GM21528 (cell line): ENCODE measurements at regions not wholly inside any gene's neighbourhood (a gene's known extent, or its start where the extent isn't known, plus 50 kb on each side); places are given as distances from the start of the nearest gene placed in this dataset.
"Not testable (repeated sequence)": the region's sequence is repeated elsewhere in the genome, so short reads cannot be mapped to it uniquely, and the experiment has no call there.

ENCODE experiments used
- ATAC-seq: cut with Tn5 transposase; IDR thresholded peaks from one replicate; pipeline ENCODE4 v1.9.1; 2021; ENCODE audit warnings: mild to moderate bottlenecking, moderate library complexity; ENCODE audit not compliant: unreplicated experiment, low FRiP score

DNA sequence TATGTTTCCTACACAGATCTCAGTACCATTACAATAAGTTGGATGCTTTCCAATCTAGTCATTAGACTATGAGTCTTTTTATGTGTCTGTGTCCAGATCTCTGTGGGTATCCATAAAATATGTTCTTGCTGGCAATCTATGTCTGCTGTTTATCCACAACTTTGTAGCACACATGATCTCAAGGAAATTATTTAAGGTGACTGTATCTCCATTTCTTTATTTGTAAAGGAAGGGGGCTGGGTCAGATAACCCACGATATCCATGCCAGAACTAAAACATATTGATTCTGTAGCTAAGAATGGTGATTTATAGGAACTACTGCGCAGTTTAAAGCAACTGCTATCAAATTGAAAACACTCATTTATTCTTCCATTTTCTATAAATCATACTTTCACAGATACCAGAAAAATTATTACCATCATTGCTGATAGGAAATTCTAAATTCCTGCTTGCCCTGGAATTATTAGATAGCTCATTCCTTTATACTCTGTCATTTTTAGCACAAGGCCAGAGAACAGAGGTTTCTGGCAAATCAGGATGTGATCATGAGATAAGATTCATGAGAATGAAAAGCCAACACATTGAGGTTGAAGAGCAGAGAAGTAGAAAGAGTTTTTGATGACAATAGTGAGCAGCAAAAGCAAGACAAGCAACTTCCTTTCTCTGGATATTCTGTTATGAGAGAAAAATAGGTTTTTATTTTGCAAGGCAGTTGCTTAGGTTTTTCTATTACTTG is 851.4 kb upstream of the CITED2 start:
- no peak for ATAC-seq

DNA sequence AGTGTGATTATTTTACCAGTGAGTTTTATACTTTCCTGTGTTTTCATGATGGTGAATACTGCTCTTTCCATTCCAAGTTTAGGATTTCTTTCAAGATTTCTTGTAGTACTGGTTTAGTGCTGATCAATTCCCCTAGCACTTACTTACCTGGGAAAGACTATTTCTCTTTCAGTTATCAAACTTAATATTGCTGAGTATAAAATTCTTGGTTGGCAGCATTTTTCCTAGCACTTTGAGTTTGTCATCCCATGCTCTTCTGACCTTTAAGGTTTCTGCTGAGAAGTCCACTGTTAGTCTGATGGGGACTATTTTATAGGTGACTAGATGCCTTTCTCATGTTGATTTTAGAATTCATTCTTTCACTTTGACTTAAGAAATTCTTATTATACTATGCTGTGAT is 842.8 kb upstream of the CITED2 start:
- ATAC-seq = no peak

DNA sequence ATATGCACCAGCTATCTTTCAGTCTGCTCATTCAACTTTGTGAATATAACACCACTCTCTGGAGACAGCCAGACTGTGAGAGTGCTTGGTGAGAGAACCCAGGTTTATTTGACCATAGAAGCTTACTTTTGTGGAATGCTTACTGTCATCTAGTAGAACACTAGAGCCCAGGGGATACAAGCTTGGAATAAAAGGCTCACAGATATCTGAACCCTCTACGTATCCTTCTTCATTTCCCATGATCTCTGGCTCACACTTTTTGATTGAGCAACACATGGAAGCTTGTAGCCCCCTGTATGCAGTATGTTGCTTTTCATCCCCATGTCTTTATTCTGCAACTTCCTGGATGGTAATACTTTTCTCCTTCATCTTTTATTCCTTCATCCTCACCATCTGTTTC is 835.3 kb upstream of the CITED2 start:
- ATAC-seq = no peak

GRCh38 chr6:140208286-140208685 is 833.8 kb upstream of the CITED2 start:
- no peak for ATAC-seq

DNA sequence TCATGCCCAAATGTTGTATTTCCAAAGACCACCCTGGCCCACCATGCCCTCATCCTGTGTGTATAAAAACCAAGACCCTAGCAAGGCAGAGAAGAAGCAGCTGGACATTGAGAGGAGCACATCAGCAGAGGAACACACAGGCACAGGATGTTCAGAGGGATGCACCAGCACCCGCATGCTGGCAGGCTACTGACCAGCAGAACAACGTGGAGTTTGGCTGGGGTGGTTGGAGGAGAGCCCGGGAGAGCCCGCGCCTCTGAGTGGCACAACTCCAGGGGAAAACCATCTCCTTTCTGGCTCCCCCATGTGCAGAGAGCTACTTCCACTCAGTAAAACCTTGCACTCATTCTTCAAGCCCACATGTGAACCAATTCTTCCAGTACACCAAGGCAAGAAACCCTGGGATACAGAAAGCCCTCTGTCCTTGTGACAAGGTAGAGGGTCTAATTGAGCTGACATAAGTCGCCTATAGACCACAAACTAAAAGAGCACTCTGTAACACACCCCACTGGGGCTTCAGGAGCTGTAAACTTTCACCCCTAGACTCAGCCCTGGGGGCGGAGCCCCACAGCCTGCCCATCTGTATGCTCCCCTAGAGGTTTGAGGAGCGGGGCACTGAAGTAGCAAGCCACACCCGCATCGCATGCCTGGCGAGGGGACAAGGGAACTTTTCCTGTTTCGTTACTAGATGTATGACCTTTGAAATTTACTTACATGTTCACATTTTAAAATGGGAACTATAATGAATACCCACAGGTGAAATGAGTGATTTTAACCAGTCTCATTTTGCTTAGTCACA is 831.5 kb upstream of the CITED2 start:
- no peak for ATAC-seq

GRCh38 chr6:140204154-140204553 is 829.7 kb upstream of the CITED2 start:
- ATAC-seq = no peak

- no peak for ATAC-seq
Observed at GRCh38 chr6:140203661-140204147, 829.3 kb upstream of the CITED2 start.

DNA sequence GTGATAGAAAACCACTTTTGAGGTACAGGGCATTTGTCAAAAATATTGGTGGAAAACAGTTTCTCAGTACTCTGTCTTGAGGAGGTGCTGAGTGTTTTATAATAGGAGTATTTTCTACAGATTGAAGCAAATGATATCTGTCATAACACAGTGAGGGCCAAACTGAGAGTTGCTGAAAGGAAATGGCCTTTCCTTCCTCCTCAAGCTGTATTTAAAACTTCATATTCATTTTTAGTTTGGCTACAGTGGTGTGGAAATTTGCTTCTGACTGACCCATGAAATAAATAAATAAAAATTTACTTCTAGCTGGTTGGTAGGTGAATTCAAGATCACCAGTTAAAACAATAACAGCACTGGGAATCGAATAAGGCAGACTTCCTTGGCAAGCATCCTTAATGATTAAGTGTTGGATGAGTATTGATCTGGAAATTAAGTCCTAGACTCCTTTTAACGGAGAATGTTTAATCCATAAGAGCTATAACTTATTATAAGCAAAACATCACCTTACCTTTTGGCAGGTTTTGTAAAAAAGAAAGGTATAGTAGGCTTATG is 828.6 kb upstream of the CITED2 start:
- ATAC-seq = no peak

GRCh38 chr6:140201787-140202458 is 827.5 kb upstream of the CITED2 start:
- ATAC-seq = no peak

- no peak for ATAC-seq
Observed at GRCh38 chr6:140193269-140193668, 818.8 kb upstream of the CITED2 start.

DNA sequence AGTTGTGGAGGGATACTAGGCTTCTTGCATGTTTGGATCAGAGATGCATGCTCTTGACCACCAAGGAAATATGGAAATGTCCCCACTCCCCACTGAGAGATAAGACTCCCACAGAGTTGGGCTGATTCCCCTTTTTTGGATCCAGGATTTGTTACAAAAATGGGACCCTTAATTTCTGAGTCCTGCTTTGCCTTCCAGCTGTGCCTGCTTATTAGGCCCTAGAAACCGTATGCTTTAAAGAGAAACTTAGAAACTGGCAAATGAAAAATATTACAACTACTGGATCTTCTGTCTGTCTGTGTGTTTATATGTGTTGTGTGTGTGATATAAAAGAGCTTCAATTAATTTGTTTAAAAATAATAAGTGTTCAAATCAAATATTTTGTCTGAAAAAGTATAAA is 817.6 kb upstream of the CITED2 start:
- ATAC-seq = no peak

DNA sequence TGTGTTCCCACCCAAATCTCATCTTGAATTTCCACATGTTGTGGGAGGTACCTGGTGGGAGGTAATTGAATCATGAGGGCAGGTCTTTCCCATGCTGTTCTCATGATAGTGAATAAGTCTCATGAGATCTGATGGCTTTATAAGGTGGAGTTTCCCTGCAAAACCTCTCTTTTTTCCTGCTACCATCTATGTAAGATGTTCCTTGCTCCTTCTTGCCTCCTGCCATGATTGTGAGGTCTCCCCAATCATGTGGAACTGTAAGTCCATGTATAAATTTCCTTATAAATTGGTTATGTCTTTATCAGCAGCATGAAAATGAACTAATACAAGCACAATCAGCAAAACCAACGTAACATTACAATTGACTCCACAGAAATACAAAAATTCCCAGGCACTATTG is 814.8 kb upstream of the CITED2 start:
- ATAC-seq = not testable (repeated sequence)

GRCh38 chr6:140185991-140186390 is 811.5 kb upstream of the CITED2 start:
- ATAC-seq = no peak

DNA sequence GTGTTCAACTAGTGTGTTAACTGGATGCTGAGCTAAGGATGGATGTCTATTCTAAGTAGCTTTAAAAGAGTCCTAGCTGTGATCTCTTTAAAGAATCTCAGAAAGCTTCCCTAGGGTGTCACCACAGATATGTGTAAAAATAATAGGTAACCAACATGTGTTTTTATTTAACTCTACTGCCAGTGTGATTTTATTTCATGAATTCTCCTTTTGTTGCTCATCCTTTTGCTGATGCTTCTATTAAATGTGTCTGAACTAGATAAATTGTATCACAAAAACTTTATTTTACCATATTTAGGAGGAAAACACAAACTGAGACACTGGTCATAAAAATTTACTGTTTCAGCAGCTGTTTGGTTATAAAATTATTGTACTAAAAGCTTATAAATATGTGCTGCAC is 809.4 kb upstream of the CITED2 start:
- ATAC-seq = no peak

GRCh38 chr6:140182821-140183220 is 808.4 kb upstream of the CITED2 start:
- ATAC-seq = no peak

- no peak for ATAC-seq
Observed at GRCh38 chr6:140181876-140182275, 807.4 kb upstream of the CITED2 start.

DNA sequence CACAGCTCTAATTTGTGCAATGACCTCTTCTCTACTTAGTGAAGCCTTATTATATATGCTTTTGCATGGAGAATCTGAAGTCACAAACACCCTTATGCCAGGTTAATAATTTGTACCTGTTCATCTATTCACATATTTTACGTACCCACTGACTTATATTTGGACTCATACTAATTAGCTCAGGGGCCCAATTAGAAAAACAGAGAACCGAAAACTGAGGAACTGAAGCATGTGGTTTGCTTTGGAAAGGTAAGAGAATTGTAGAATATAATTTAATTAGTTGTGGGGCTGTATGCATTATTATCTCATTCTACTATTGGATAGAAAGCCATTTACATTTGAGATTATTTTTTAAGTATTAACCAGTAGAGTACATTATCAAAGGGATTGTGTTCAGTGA is 805.9 kb upstream of the CITED2 start:
- no peak for ATAC-seq

- ATAC-seq = no peak
Observed at GRCh38 chr6:140178935-140179334, 804.5 kb upstream of the CITED2 start.

DNA sequence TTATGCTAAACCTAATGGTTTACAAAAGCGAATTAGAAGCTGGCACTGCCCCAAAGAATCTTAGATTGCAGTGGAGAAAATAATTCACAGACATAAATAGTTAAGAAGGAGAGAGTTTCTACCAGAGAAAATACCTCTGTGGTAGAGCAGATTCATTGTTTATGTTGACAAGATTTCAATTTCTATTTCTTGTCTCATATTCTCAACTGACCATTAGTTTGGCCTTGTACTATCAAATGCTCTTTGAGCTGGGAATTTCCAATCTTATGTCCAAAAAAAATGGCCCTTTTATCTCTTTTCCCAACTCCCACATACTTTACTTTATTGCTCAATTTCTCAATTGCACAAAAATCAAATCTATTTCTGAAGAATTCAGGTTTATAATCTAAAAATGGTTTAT is 804.1 kb upstream of the CITED2 start:
- ATAC-seq = no peak

DNA sequence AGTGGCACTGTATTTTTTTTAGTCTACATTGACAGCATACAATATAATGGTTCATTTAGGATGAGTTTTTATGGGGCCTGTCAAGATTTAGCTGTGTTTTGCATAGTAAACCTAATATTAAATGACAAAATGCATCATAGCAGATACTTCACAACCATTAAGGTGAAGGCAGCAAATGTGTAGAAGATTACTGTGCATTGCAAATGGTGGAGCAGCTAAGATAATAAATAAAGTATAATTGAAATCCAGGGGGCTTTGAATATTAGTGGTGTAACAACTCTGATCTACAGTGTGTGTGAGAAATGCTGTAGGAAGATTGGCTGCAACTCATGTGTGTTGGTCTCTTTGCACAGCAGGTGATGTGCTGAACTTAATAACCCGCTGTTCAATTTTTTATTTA is 801.9 kb upstream of the CITED2 start:
- no peak for ATAC-seq

DNA sequence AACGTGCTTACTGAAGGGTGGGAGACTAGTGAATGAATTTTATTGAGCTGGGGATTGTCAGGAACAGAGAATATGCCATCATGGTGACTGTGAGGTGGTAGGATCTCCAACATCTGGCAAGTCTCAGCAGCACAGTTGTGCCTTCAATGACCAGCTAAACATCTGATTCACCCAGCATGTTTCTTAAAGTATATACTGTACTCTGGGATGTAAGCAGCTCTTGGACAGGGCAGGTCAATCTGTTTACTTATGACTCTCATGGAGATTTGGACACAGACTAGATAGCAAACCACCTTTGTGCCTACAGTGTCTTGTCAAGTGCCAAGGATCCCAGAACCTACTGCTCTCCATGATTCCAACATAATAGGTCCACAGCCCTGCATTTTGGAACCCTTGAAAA is 801.0 kb upstream of the CITED2 start:
- ATAC-seq = no peak
